ENCODE measurements at regions not wholly inside any gene's neighbourhood (a gene's known extent, or its start where the extent isn't known, plus 50 kb on each side); places are given as distances from the start of the nearest gene placed in this dataset.

GRCh38 chr9:14516656-14517055, 176.6 kb downstream of the ZDHHC21 start:
- TF ChIP-seq, protein P1, sequence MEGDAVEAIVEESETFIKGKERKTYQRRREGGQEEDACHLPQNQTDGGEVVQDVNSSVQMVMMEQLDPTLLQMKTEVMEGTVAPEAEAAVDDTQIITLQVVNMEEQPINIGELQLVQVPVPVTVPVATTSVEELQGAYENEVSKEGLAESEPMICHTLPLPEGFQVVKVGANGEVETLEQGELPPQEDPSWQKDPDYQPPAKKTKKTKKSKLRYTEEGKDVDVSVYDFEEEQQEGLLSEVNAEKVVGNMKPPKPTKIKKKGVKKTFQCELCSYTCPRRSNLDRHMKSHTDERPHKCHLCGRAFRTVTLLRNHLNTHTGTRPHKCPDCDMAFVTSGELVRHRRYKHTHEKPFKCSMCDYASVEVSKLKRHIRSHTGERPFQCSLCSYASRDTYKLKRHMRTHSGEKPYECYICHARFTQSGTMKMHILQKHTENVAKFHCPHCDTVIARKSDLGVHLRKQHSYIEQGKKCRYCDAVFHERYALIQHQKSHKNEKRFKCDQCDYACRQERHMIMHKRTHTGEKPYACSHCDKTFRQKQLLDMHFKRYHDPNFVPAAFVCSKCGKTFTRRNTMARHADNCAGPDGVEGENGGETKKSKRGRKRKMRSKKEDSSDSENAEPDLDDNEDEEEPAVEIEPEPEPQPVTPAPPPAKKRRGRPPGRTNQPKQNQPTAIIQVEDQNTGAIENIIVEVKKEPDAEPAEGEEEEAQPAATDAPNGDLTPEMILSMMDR (IDR thresholded peaks at IDR 0.05; ENCODE audit: insufficient read depth, low read length): no peak
- TF ChIP-seq SPI1 (IDR thresholded peaks at IDR 0.05; ENCODE audit: borderline replicate concordance, low read depth) (no peak), POLR2AphosphoS5 (IDR thresholded peaks at IDR 0.05; ENCODE audit: low read depth) (no peak)

Data from HL-60 (cell line).